HL-60 (cell line): ENCODE measurements at regions not wholly inside any gene's neighbourhood (a gene's known extent, or its start where the extent isn't known, plus 50 kb on each side); places are given as distances from the start of the nearest gene placed in this dataset.

Experiments
- GABPA ChIP-seq: IDR thresholded peaks from 2 replicates; pipeline ENCODE4 v1.6.1; 2012; ENCODE audit warnings: low read depth
- POLR2AphosphoS5 ChIP-seq: IDR thresholded peaks from 2 replicates; pipeline ENCODE4 v1.6.1; 2012; ENCODE audit warnings: low read depth
- SPI1 ChIP-seq: IDR thresholded peaks from 2 replicates; pipeline ENCODE4 v1.6.1; 2012; ENCODE audit warnings: low read depth, mild to moderate bottlenecking, borderline replicate concordance
- TF ChIP-seq, protein P1 (sequence below): IDR thresholded peaks from one replicate; pipeline ENCODE4 v1.5.1; 2011; ENCODE audit warnings: low read length, control low read depth, inconsistent platforms; ENCODE audit not compliant: insufficient read depth
- TF ChIP-seq, protein P2 (sequence below): IDR thresholded peaks from 2 replicates; pipeline ENCODE4 v1.6.1; 2012; ENCODE audit warnings: low read depth; ENCODE audit not compliant: insufficient replicate concordance

DNA sequence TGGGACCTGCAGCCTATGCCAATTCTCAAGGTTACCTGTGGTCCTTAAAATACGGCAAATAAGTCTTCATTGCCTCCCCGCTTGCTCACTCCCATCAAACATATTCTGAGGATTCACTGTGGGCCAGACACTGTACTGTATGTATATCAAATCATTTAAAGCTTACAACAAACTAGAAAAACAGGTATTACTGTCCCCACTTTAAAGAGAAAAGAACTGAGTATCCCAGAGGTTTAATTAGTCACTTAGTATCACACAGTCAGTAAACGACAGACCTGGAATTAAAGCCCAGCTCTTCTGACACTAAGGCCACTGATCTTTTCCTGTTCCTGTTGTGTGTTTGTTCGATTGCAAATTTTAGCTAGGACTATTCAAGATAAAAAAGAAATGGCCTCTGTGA lies 248.2 kb downstream of the ACTL7B start:
- TF ChIP-seq, protein P1, sequence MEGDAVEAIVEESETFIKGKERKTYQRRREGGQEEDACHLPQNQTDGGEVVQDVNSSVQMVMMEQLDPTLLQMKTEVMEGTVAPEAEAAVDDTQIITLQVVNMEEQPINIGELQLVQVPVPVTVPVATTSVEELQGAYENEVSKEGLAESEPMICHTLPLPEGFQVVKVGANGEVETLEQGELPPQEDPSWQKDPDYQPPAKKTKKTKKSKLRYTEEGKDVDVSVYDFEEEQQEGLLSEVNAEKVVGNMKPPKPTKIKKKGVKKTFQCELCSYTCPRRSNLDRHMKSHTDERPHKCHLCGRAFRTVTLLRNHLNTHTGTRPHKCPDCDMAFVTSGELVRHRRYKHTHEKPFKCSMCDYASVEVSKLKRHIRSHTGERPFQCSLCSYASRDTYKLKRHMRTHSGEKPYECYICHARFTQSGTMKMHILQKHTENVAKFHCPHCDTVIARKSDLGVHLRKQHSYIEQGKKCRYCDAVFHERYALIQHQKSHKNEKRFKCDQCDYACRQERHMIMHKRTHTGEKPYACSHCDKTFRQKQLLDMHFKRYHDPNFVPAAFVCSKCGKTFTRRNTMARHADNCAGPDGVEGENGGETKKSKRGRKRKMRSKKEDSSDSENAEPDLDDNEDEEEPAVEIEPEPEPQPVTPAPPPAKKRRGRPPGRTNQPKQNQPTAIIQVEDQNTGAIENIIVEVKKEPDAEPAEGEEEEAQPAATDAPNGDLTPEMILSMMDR: no peak
- TF ChIP-seq POLR2AphosphoS5 (no peak), GABPA (no peak), SPI1 (no peak)
- TF ChIP-seq, protein P2, sequence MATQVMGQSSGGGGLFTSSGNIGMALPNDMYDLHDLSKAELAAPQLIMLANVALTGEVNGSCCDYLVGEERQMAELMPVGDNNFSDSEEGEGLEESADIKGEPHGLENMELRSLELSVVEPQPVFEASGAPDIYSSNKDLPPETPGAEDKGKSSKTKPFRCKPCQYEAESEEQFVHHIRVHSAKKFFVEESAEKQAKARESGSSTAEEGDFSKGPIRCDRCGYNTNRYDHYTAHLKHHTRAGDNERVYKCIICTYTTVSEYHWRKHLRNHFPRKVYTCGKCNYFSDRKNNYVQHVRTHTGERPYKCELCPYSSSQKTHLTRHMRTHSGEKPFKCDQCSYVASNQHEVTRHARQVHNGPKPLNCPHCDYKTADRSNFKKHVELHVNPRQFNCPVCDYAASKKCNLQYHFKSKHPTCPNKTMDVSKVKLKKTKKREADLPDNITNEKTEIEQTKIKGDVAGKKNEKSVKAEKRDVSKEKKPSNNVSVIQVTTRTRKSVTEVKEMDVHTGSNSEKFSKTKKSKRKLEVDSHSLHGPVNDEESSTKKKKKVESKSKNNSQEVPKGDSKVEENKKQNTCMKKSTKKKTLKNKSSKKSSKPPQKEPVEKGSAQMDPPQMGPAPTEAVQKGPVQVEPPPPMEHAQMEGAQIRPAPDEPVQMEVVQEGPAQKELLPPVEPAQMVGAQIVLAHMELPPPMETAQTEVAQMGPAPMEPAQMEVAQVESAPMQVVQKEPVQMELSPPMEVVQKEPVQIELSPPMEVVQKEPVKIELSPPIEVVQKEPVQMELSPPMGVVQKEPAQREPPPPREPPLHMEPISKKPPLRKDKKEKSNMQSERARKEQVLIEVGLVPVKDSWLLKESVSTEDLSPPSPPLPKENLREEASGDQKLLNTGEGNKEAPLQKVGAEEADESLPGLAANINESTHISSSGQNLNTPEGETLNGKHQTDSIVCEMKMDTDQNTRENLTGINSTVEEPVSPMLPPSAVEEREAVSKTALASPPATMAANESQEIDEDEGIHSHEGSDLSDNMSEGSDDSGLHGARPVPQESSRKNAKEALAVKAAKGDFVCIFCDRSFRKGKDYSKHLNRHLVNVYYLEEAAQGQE: no peak
